K562 (cell line): ENCODE measurements at regions not wholly inside any gene's neighbourhood (a gene's known extent, or its start where the extent isn't known, plus 50 kb on each side); places are given as distances from the start of the nearest gene placed in this dataset.

ENCODE experiments used
- EZH2 ChIP-seq: IDR thresholded peaks from 2 replicates; pipeline ENCODE4 v1.6.1; 2012; ENCODE audit warnings: low read depth, mild to moderate bottlenecking, inconsistent platforms, low read length, borderline replicate concordance
- HDAC1 ChIP-seq, 2 experiments: fragments of 450-650 bp; IDR thresholded peaks; 2 replicates each; pipeline ENCODE4 v1.6.1; 2016 to 2017; ENCODE audit warnings: inconsistent platforms in 1 of 2, mild to moderate bottlenecking in 1 of 2, moderate library complexity in 1 of 2
- MAZ ChIP-seq, 2 experiments: fragments of 450-650 bp in 1 of 2; sonication (generic) in 1 of 2; formaldehyde crosslinking; IDR thresholded peaks in 1 of 2; conservative IDR thresholded peaks in 1 of 2; 2 replicates each; pipeline versions ENCODE4 v1.4.0 to v1.5.0; 2020; ENCODE audit warnings: mild to moderate bottlenecking in 1 of 2, missing genetic modification reagents in 1 of 2
- MTA2 ChIP-seq: fragments of 450-650 bp; IDR thresholded peaks from 2 replicates; pipeline ENCODE4 v1.6.1; 2016; ENCODE audit warnings: low read depth
- POLR2AphosphoS5 ChIP-seq: IDR thresholded peaks from 2 replicates; pipeline ENCODE4 v1.6.1; 2011; ENCODE audit warnings: mild to moderate bottlenecking, low read depth, low read length, moderate library complexity; ENCODE audit not compliant: control insufficient read depth, insufficient read depth
- ZBED1 ChIP-seq: IDR thresholded peaks from 2 replicates; pipeline ENCODE4 v1.6.1; 2014
- ZBTB7A ChIP-seq: IDR thresholded peaks from 2 replicates; pipeline ENCODE4 v1.6.1; 2011; ENCODE audit warnings: low read depth, mild to moderate bottlenecking, low read length, moderate library complexity, borderline replicate concordance; ENCODE audit not compliant: control insufficient read depth
- ZFPM2 ChIP-seq: fragments of 250-450 bp; sonication (Bioruptor Pico); IDR thresholded peaks from 2 replicates; pipeline ENCODE4 v1.5.1; 2022; ENCODE audit warnings: mild to moderate bottlenecking
- TF ChIP-seq, protein P1 (sequence below): IDR thresholded peaks from 3 replicates; pipeline ENCODE4 v1.6.1; 2011; ENCODE audit warnings: borderline replicate concordance, mild to moderate bottlenecking, moderate library complexity; ENCODE audit not compliant: insufficient read length; ENCODE audit errors: extremely low read depth
- TF ChIP-seq, protein P2 (sequence below): fragments of 250-450 bp; sonication (Bioruptor Pico); IDR thresholded peaks from 2 replicates; pipeline ENCODE4 v1.4.0; 2020; ENCODE audit warnings: mild to moderate bottlenecking, moderate library complexity
- TF ChIP-seq, protein P3 (sequence below), 3 experiments: IDR thresholded peaks in 2 of 3; conservative IDR thresholded peaks in 1 of 3; 2 replicates each; pipeline ENCODE4 v1.5.1; 2011 to 2012; ENCODE audit warnings: low read length in 3 of 3, mild to moderate bottlenecking in 3 of 3, control low read depth in 2 of 3, improper control_type of control experiment in 1 of 3, inconsistent platforms in 1 of 3, low read depth in 1 of 3, mixed read lengths in 1 of 3, moderate library complexity in 1 of 3; ENCODE audit not compliant: insufficient read depth in 2 of 3

DNA sequence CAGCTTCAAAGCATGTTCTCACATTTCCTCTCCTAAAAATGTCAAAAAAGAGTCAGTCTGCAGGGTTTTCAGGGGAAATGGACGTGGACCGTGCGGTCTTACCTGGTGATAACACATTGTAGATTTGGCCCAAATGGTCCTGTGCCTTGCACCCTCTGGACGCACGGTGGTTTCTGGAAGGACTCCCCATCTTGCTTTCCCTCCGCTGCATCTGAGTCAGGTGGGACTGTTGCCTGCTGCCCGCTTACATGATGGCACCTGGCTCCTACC is 1290.1 kb downstream of the TBC1D22A start:
- TF ChIP-seq, protein P1, sequence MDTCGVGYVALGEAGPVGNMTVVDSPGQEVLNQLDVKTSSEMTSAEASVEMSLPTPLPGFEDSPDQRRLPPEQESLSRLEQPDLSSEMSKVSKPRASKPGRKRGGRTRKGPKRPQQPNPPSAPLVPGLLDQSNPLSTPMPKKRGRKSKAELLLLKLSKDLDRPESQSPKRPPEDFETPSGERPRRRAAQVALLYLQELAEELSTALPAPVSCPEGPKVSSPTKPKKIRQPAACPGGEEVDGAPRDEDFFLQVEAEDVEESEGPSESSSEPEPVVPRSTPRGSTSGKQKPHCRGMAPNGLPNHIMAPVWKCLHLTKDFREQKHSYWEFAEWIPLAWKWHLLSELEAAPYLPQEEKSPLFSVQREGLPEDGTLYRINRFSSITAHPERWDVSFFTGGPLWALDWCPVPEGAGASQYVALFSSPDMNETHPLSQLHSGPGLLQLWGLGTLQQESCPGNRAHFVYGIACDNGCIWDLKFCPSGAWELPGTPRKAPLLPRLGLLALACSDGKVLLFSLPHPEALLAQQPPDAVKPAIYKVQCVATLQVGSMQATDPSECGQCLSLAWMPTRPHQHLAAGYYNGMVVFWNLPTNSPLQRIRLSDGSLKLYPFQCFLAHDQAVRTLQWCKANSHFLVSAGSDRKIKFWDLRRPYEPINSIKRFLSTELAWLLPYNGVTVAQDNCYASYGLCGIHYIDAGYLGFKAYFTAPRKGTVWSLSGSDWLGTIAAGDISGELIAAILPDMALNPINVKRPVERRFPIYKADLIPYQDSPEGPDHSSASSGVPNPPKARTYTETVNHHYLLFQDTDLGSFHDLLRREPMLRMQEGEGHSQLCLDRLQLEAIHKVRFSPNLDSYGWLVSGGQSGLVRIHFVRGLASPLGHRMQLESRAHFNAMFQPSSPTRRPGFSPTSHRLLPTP = no peak
- TF ChIP-seq, protein P2, sequence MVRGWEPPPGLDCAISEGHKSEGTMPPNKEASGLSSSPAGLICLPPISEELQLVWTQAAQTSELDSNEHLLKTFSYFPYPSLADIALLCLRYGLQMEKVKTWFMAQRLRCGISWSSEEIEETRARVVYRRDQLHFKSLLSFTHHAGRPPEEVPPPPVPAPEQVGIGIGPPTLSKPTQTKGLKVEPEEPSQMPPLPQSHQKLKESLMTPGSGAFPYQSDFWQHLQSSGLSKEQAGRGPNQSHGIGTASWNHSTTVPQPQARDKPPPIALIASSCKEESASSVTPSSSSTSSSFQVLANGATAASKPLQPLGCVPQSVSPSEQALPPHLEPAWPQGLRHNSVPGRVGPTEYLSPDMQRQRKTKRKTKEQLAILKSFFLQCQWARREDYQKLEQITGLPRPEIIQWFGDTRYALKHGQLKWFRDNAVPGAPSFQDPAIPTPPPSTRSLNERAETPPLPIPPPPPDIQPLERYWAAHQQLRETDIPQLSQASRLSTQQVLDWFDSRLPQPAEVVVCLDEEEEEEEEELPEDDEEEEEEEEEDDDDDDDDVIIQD (CRISPR knock-in tag) = no peak
- TF ChIP-seq ZFPM2 (CRISPR knock-in tag) (no peak), ZBTB7A (no peak), POLR2AphosphoS5 (no peak), EZH2 (no peak), MTA2 (no peak), MAZ (CRISPR knock-in tag; conservative IDR thresholded peaks at IDR 0.05 in 1 of 2, IDR thresholded peaks at IDR 0.05 in 1 of 2) (no peak), ZBED1 (no peak), HDAC1 (IDR thresholded peaks at IDR 0.05) (no peak)
- TF ChIP-seq, protein P3, sequence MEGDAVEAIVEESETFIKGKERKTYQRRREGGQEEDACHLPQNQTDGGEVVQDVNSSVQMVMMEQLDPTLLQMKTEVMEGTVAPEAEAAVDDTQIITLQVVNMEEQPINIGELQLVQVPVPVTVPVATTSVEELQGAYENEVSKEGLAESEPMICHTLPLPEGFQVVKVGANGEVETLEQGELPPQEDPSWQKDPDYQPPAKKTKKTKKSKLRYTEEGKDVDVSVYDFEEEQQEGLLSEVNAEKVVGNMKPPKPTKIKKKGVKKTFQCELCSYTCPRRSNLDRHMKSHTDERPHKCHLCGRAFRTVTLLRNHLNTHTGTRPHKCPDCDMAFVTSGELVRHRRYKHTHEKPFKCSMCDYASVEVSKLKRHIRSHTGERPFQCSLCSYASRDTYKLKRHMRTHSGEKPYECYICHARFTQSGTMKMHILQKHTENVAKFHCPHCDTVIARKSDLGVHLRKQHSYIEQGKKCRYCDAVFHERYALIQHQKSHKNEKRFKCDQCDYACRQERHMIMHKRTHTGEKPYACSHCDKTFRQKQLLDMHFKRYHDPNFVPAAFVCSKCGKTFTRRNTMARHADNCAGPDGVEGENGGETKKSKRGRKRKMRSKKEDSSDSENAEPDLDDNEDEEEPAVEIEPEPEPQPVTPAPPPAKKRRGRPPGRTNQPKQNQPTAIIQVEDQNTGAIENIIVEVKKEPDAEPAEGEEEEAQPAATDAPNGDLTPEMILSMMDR (IDR thresholded peaks at IDR 0.05 in 2 of 3, conservative IDR thresholded peaks at IDR 0.05 in 1 of 3; ENCODE audit: insufficient read depth in 2 of 3, low read depth in 1 of 3, low read length in 3 of 3) = no peak
